22Rv1 (cell line): ENCODE measurements at regions not wholly inside any gene's neighbourhood (a gene's known extent, or its start where the extent isn't known, plus 50 kb on each side); places are given as distances from the start of the nearest gene placed in this dataset.

Source experiments
- CTCF ChIP-seq: fragments of 450-650 bp; IDR thresholded peaks from 2 replicates; pipeline ENCODE4 v1.5.1; 2017; ENCODE audit warnings: mild to moderate bottlenecking
- ZFX ChIP-seq: fragments of 450-650 bp; IDR thresholded peaks from 2 replicates; pipeline ENCODE4 v1.6.1; 2017; ENCODE audit warnings: antibody characterized with exemption, borderline replicate concordance

DNA sequence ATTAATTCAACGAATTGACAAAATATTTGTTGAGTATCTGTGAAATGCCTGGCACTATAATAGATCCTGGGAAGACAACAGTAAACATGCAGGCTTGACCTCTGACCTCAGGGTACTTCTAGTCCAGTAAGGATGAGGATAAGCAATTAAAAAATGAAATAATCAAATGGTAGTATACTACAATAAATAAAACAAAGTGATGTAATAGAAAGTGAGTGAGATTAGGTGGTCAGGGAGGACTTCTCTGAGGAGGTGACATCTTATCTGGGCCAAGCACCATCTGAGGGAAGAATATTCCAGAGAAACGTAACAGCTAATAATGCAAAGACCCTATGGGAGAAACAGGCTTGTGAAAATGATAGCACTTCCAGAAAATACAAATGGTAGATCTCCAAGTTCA is 50.1 kb upstream of the RHOBTB1 start:
- TF ChIP-seq CTCF (no peak), ZFX (no peak)
